Transverse colon (tissue), 4 donors: ENCODE measurements at regions not wholly inside any gene's neighbourhood (a gene's known extent, or its start where the extent isn't known, plus 50 kb on each side); places are given as distances from the start of the nearest gene placed in this dataset.

ENCODE experiments used
- CTCF ChIP-seq, 5 experiments: fragments of 200-600 bp in 3 of 5; fragments of 450-650 bp in 2 of 5; sonication (generic) in 3 of 5; IDR thresholded peaks; 1 replicate in 2 of 5; 2 replicates in 3 of 5; pipeline ENCODE4 v1.5.1; 2016 to 2017; ENCODE audit warnings: antibody characterized with exemption in 5 of 5, inconsistent platforms in 3 of 5, mild to moderate bottlenecking in 2 of 5, moderate library complexity in 1 of 5
- EP300 ChIP-seq: sonication (generic); formaldehyde crosslinking; IDR thresholded peaks from one replicate; pipeline ENCODE4 v1.6.1; 2017; ENCODE audit warnings: antibody characterized with exemption, low read depth
- POLR2A ChIP-seq: fragments of 450-650 bp; IDR thresholded peaks from one replicate; pipeline ENCODE4 v1.6.1; 2016; ENCODE audit warnings: antibody characterized with exemption, mild to moderate bottlenecking, moderate library complexity
- POLR2AphosphoS5 ChIP-seq, 3 donors: sonication (generic); formaldehyde crosslinking; IDR thresholded peaks; one replicate each; pipeline ENCODE4 v1.6.1; 2016; ENCODE audit warnings: antibody characterized with exemption in 3 of 3

GRCh38 chr1:25082995-25083394, 149.3 kb downstream of the SYF2 start:
- TF ChIP-seq CTCF (IDR thresholded peaks at IDR 0.05), result no peak
- TF ChIP-seq EP300, result no peak
- no peak for TF ChIP-seq POLR2A
- no peak for TF ChIP-seq POLR2AphosphoS5 (IDR thresholded peaks at IDR 0.05)
